ENCODE measurements at regions not wholly inside any gene's neighbourhood (a gene's known extent, or its start where the extent isn't known, plus 50 kb on each side); places are given as distances from the start of the nearest gene placed in this dataset.

DNA sequence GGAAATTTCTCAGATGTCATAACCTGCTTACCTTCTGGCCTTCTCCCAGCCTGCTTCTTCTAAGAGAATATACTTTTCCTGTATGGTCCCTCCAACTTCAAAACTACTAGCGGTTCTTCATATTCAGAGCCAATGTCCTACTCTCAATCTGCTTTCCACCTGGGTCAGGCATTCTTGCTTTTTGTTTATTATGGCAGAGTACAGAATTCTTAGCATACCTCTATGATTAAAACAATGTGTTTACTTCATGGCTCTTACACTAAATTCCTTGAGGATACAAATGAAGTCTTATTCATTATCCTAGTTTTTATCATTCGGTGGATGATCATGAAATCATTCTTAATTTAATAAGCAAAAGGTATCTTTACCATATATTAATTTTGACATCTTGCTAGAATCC lies 484.2 kb upstream of the SLITRK1 start:
- Histone ChIP-seq H2AFZ (no peak overlapping the region), H4K20me1 (replicated peaks; ENCODE audit: insufficient read depth) (no peaks in the 10 kb centered on the region), H3K9me2 (ENCODE audit: insufficient read depth) (no peaks in the 10 kb centered on the region), H3F3A (replicated peaks; ENCODE audit: low read depth) (no peaks in the 10 kb centered on the region), H3K27ac (ENCODE audit: low read depth) (no peak overlapping the region), H3K4me1 (ENCODE audit: insufficient read depth) (no peaks in the 10 kb centered on the region), H3K4me2 (no peak overlapping the region), H3K27me3 (ENCODE audit: insufficient read depth) (no peaks in the 10 kb centered on the region), H3K79me2 (replicated peaks; ENCODE audit: insufficient read depth) (no peaks in the 10 kb centered on the region), H3K36me3 (ENCODE audit: insufficient read depth) (no peaks in the 10 kb centered on the region), H3K4me3 (no peak overlapping the region)
- H3K27ac Mint-ChIP-seq, result 0 out of 2 replicates have a peak overlapping the region, but pooled peaks have one; percentile 6
- ATAC-seq (no peak), DNase-seq (ENCODE audit: low spot score) (peak; percentile 0)
- no peaks in the 10 kb centered on the region for H3K4me1 Mint-ChIP-seq
- no peaks in the 10 kb centered on the region for H3K27me3 Mint-ChIP-seq (ENCODE audit: insufficient read depth, low read depth, poor library complexity)
- no peaks in the 10 kb centered on the region for H3K9me3 Mint-ChIP-seq
- TF ChIP-seq, protein P1, sequence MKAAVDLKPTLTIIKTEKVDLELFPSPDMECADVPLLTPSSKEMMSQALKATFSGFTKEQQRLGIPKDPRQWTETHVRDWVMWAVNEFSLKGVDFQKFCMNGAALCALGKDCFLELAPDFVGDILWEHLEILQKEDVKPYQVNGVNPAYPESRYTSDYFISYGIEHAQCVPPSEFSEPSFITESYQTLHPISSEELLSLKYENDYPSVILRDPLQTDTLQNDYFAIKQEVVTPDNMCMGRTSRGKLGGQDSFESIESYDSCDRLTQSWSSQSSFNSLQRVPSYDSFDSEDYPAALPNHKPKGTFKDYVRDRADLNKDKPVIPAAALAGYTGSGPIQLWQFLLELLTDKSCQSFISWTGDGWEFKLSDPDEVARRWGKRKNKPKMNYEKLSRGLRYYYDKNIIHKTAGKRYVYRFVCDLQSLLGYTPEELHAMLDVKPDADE (IDR thresholded peaks at IDR 0.05), result no peak
- TF ChIP-seq ZNF331 (CRISPR knock-in tag; IDR thresholded peaks at IDR 0.05; ENCODE audit: low read depth), result no peak
- no peak for TF ChIP-seq EZH2 (IDR thresholded peaks at IDR 0.05; ENCODE audit: low read depth, unreplicated experiment)
- no peak for TF ChIP-seq STAT1 (IDR thresholded peaks at IDR 0.05; ENCODE audit: unreplicated experiment)
- TF ChIP-seq POLR2AphosphoS5 (IDR thresholded peaks at IDR 0.05; ENCODE audit: low read depth), result no peak
- TF ChIP-seq, protein P2, sequence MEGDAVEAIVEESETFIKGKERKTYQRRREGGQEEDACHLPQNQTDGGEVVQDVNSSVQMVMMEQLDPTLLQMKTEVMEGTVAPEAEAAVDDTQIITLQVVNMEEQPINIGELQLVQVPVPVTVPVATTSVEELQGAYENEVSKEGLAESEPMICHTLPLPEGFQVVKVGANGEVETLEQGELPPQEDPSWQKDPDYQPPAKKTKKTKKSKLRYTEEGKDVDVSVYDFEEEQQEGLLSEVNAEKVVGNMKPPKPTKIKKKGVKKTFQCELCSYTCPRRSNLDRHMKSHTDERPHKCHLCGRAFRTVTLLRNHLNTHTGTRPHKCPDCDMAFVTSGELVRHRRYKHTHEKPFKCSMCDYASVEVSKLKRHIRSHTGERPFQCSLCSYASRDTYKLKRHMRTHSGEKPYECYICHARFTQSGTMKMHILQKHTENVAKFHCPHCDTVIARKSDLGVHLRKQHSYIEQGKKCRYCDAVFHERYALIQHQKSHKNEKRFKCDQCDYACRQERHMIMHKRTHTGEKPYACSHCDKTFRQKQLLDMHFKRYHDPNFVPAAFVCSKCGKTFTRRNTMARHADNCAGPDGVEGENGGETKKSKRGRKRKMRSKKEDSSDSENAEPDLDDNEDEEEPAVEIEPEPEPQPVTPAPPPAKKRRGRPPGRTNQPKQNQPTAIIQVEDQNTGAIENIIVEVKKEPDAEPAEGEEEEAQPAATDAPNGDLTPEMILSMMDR (conservative IDR thresholded peaks at IDR 0.05; ENCODE audit: low read depth in 2 of 2), result no peak
- no peak for TF ChIP-seq ZNF114 (CRISPR knock-in tag; IDR thresholded peaks at IDR 0.05)
- TF ChIP-seq, protein P3, sequence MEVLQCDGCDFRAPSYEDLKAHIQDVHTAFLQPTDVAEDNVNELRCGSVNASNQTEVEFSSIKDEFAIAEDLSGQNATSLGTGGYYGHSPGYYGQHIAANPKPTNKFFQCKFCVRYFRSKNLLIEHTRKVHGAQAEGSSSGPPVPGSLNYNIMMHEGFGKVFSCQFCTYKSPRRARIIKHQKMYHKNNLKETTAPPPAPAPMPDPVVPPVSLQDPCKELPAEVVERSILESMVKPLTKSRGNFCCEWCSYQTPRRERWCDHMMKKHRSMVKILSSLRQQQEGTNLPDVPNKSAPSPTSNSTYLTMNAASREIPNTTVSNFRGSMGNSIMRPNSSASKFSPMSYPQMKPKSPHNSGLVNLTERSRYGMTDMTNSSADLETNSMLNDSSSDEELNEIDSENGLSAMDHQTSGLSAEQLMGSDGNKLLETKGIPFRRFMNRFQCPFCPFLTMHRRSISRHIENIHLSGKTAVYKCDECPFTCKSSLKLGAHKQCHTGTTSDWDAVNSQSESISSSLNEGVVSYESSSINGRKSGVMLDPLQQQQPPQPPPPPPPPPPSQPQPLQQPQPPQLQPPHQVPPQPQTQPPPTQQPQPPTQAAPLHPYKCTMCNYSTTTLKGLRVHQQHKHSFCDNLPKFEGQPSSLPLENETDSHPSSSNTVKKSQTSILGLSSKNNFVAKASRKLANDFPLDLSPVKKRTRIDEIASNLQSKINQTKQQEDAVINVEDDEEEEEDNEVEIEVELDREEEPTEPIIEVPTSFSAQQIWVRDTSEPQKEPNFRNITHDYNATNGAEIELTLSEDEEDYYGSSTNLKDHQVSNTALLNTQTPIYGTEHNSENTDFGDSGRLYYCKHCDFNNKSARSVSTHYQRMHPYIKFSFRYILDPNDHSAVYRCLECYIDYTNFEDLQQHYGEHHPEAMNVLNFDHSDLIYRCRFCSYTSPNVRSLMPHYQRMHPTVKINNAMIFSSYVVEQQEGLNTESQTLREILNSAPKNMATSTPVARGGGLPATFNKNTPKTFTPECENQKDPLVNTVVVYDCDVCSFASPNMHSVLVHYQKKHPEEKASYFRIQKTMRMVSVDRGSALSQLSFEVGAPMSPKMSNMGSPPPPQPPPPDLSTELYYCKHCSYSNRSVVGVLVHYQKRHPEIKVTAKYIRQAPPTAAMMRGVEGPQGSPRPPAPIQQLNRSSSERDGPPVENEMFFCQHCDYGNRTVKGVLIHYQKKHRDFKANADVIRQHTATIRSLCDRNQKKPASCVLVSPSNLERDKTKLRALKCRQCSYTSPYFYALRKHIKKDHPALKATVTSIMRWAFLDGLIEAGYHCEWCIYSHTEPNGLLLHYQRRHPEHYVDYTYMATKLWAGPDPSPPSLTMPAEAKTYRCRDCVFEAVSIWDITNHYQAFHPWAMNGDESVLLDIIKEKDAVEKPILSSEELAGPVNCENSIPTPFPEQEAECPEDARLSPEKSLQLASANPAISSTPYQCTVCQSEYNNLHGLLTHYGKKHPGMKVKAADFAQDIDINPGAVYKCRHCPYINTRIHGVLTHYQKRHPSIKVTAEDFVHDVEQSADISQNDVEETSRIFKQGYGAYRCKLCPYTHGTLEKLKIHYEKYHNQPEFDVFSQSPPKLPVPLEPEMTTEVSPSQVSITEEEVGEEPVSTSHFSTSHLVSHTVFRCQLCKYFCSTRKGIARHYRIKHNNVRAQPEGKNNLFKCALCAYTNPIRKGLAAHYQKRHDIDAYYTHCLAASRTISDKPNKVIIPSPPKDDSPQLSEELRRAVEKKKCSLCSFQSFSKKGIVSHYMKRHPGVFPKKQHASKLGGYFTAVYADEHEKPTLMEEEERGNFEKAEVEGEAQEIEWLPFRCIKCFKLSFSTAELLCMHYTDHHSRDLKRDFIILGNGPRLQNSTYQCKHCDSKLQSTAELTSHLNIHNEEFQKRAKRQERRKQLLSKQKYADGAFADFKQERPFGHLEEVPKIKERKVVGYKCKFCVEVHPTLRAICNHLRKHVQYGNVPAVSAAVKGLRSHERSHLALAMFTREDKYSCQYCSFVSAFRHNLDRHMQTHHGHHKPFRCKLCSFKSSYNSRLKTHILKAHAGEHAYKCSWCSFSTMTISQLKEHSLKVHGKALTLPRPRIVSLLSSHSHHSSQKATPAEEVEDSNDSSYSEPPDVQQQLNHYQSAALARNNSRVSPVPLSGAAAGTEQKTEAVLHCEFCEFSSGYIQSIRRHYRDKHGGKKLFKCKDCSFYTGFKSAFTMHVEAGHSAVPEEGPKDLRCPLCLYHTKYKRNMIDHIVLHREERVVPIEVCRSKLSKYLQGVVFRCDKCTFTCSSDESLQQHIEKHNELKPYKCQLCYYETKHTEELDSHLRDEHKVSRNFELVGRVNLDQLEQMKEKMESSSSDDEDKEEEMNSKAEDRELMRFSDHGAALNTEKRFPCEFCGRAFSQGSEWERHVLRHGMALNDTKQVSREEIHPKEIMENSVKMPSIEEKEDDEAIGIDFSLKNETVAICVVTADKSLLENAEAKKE (CRISPR knock-in tag; IDR thresholded peaks at IDR 0.05), result no peak
- TF ChIP-seq JUNB (IDR thresholded peaks at IDR 0.05; ENCODE audit: unreplicated experiment), result no peak
- H3K4me3 Mint-ChIP-seq, result no peak overlapping the region
- no peaks in the 10 kb centered on the region for H3K36me3 Mint-ChIP-seq (ENCODE audit: low read depth)
